CD4-positive, alpha-beta T cell treated with Interleukin-15 for 4 hours (primary cell): ENCODE measurements at regions not wholly inside any gene's neighbourhood (a gene's known extent, or its start where the extent isn't known, plus 50 kb on each side); places are given as distances from the start of the nearest gene placed in this dataset.

Experiments
- DNase-seq: peaks from one replicate; pipeline ENCODE4 v3.0.0-alpha.2; 2020; ENCODE audit warnings: low spot score

DNA sequence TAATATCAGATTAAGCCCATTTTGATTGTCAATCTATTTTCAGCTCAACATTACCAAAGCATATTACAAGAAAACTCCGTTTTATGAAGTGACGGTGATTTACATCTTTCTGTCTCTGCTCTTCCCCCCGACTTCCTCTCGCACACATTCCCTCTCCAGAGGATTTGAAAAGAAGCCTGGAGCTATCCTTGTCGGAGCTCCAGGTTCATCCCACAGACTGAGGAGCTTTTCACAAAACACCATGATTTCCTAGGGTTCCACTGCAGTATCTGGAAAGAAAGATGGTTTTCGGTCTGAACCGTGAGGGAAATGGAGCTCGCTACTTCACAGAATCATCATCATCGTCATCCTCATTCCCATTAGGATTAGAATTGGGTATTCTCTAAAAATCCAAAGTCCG is 655.5 kb upstream of the MGMT start:
- no peak for DNase-seq

- no peak for DNase-seq
Observed at GRCh38 chr10:128812000-128812399, 655.0 kb upstream of the MGMT start.

DNA sequence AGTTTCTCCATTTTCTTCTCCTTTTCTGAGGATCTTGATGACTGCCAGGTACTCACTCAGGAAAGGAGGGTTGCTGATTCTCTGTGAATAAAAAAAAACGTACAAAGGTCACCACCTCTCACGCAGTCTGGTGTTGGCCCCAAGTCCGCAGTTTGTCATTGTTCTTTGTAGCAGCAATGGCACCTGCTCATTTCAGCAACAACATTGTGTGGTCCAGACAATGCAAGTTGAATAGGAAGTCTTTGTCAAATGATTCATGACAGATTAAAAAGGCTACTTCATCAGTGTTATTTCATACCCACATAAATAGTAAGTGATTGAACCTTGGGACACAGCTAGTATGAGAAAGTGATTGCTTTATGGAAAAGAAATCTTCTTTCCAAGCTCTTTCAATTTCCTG is 653.5 kb upstream of the MGMT start:
- DNase-seq = no peak

GRCh38 chr10:128814024-128814423 is 653.0 kb upstream of the MGMT start:
- no peak for DNase-seq

- DNase-seq = no peak
Observed at GRCh38 chr10:128814782-128815181, 652.3 kb upstream of the MGMT start.

DNA sequence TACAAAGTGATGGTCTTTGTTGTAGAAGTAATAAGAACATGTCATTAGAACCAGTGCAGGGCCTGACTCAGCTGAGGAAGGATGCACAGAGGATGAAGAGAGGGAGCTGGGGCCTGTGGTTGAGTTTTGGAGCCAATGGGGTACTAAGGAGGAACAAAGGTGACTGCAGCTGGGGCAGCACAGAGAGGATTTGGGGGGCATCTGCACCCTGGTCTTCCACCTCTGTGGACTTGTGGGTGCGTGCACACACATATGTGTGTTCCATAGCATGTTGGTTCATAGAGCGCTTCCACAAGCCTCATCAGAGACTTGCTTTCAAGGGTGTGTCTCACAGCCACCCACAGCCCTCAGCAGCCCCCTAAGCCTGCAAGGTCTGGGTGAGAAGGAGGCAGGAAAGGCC is 650.3 kb upstream of the MGMT start:
- no peak for DNase-seq

DNA sequence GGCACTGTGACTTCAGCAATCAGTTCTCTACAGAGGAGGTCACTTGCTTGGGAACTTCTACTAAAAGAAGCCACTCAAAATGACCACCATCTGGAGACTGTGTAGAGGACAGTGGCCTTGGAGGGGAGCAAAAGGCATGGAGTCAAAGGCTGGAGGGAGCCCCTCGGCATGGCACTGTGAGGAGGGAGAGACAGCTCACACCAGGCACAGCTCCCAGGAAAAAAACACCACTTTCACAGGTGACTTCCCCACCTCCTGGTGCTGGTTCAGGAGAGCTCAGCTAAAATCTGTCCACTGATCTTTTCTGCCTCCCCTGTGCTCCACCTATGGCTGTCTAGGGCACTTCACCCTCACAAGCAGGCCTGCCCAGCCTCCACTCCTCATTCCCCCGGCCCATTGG is 649.4 kb upstream of the MGMT start:
- DNase-seq = no peak

GRCh38 chr10:128820663-128821062 is 646.4 kb upstream of the MGMT start:
- no peak for DNase-seq

GRCh38 chr10:128823201-128823600 is 643.8 kb upstream of the MGMT start:
- DNase-seq = no peak

- no peak for DNase-seq
Observed at GRCh38 chr10:128825626-128826025, 641.4 kb upstream of the MGMT start.

GRCh38 chr10:128833671-128834070 is 633.4 kb upstream of the MGMT start:
- DNase-seq = no peak

- no peak for DNase-seq
Observed at GRCh38 chr10:128835361-128835760, 631.7 kb upstream of the MGMT start.

GRCh38 chr10:128837478-128837877 is 629.6 kb upstream of the MGMT start:
- DNase-seq = no peak

- no peak for DNase-seq
Observed at GRCh38 chr10:128839134-128839533, 627.9 kb upstream of the MGMT start.

DNA sequence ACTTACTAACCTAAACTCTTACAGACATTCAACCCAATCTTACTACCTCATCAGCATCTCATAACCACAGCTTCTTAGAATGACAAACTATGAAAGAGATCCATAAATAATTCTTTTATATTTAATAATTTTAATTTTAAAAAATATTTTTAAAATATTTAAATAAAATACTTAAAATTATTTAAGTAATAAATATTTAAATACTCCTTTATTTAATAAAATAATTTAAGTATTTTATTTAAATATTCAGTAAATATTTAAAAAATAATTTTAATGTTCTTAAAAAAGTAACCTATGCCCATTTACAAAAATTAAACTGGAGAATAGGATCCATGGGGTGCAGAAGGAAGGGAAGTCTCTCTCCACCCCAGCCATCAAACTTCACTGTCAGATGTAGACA is 627.3 kb upstream of the MGMT start:
- no peak for DNase-seq

DNA sequence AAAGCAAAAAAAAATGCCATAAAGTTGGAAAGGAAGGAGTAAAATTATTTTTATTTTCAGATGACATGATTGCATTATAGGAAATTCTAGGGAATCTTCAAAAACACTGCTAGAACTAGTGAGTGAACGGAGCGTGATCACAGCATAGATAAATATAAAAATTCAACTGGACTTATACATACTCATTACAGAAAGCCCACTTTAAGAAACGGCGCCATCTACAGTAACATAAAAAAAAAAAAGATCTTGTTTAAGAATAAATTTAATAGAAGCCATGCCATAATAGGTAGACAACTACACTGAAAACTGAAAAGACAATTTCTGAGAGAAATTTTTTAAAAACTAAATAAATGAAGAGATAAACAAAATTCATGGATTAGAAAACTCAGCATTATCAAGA is 623.1 kb upstream of the MGMT start:
- no peak for DNase-seq

- DNase-seq = no peak
Observed at GRCh38 chr10:128846927-128847326, 620.1 kb upstream of the MGMT start.

- no peak for DNase-seq
Observed at GRCh38 chr10:128848810-128849209, 618.2 kb upstream of the MGMT start.

- DNase-seq = no peak
Observed at GRCh38 chr10:128850647-128851046, 616.4 kb upstream of the MGMT start.

- DNase-seq = no peak
Observed at GRCh38 chr10:128851281-128851680, 615.8 kb upstream of the MGMT start.

GRCh38 chr10:128851726-128852125 is 615.3 kb upstream of the MGMT start:
- no peak for DNase-seq

GRCh38 chr10:128852449-128852848 is 614.6 kb upstream of the MGMT start:
- DNase-seq = no peak

GRCh38 chr10:128852902-128853301 is 614.1 kb upstream of the MGMT start:
- no peak for DNase-seq

DNA sequence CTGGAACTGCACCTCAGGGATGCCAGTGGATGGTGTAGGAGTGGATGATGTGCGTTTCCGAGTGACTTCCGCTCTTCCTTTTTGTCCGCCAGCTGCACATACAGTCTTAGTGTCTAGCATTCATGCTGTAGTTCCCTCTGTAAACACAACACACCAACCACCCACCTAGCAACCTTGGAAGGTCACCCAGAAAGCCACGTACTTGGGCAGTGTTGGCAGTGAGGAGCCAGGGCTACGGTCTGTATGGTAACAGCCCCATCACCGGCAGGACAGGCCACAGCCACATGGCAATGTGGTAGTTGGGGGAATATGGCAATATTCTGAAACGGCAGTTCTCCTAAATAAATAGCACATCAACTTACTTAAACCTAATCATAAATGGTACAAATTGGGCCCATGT is 613.5 kb upstream of the MGMT start:
- DNase-seq = no peak

- no peak for DNase-seq
Observed at GRCh38 chr10:128854204-128854603, 612.8 kb upstream of the MGMT start.
